HEK293 (cell line): ENCODE measurements at regions not wholly inside any gene's neighbourhood (a gene's known extent, or its start where the extent isn't known, plus 50 kb on each side); places are given as distances from the start of the nearest gene placed in this dataset.

Source experiments
- CTCF ChIA-PET: fragments of 350-600 bp; formaldehyde crosslinking; extraction: SDS; loops from one replicate; lab custom pipeline; 2021; ENCODE audit warnings: antibody characterized with exemption; lab: Yijun Ruan, JAX
- POLR2A ChIA-PET: fragments of 300-600 bp; formaldehyde crosslinking; extraction: SDS; loops from one replicate; lab custom pipeline; 2020; ENCODE audit warnings: antibody characterized with exemption, inconsistent platforms; lab: Yijun Ruan, JAX
- H3K27ac ChIP-seq: fragments of 200-500 bp; sonication (Bioruptor generic); 2 replicates; pipeline ENCODE4 v1.5.1; 2014; ENCODE audit warnings: low read depth, low read length, control low read depth, inconsistent platforms; ENCODE audit errors: extremely low read depth
- H3K36me3 ChIP-seq, 2 experiments: fragments of 200-500 bp in 1 of 2; sonication (Bioruptor generic) in 1 of 2; 1 replicate in 1 of 2; 2 replicates in 1 of 2; pipeline ENCODE4 v1.5.1; 2014 to 2017; ENCODE audit warnings: inconsistent platforms in 2 of 2, low read length in 2 of 2; ENCODE audit not compliant: control insufficient read depth in 2 of 2, insufficient read depth in 1 of 2
- H3K4me1 ChIP-seq: fragments of 200-500 bp; sonication (Bioruptor generic); 2 replicates; pipeline ENCODE4 v1.5.1; 2014; ENCODE audit warnings: mild to moderate bottlenecking, low read length, inconsistent platforms; ENCODE audit not compliant: control insufficient read depth, insufficient read depth
- H3K4me3 ChIP-seq: 2 replicates; pipeline ENCODE4 v1.5.1; 2011; ENCODE audit warnings: low read depth, mild to moderate bottlenecking, control low read depth, low read length, moderate library complexity
- H3K9me3 ChIP-seq: fragments of 200-500 bp; sonication (Bioruptor generic); 2 replicates; pipeline ENCODE4 v1.5.1; 2014; ENCODE audit warnings: low read depth, low read length, inconsistent platforms; ENCODE audit not compliant: control insufficient read depth, insufficient read depth
- GLIS1 ChIP-seq: fragments of 450-650 bp; formaldehyde crosslinking; IDR thresholded peaks from 2 replicates; pipeline ENCODE4 v1.5.1; 2016; ENCODE audit warnings: missing biosample characterization, missing genetic modification characterization
- GLIS2 ChIP-seq: fragments of 450-650 bp; formaldehyde crosslinking; IDR thresholded peaks from 2 replicates; pipeline ENCODE4 v1.5.1; 2016; ENCODE audit warnings: missing biosample characterization, missing genetic modification characterization
- KLF8 ChIP-seq: fragments of 450-650 bp; formaldehyde crosslinking; IDR thresholded peaks from 2 replicates; pipeline ENCODE4 v1.5.1; 2016; ENCODE audit warnings: missing biosample characterization, missing genetic modification characterization
- OVOL3 ChIP-seq: fragments of 450-650 bp; formaldehyde crosslinking; IDR thresholded peaks from 2 replicates; pipeline ENCODE4 v1.5.1; 2016; ENCODE audit warnings: missing biosample characterization, missing genetic modification characterization
- SP7 ChIP-seq: fragments of 450-650 bp; formaldehyde crosslinking; IDR thresholded peaks from 2 replicates; pipeline ENCODE4 v1.5.1; 2016; ENCODE audit warnings: missing biosample characterization, missing genetic modification characterization
- YY1 ChIP-seq: fragments of 450-650 bp; formaldehyde crosslinking; IDR thresholded peaks from 2 replicates; pipeline ENCODE4 v1.5.1; 2018; ENCODE audit warnings: missing biosample characterization, missing genetic modification characterization
- ZBTB17 ChIP-seq: fragments of 450-650 bp; formaldehyde crosslinking; IDR thresholded peaks from 2 replicates; pipeline ENCODE4 v1.5.1; 2016; ENCODE audit warnings: missing biosample characterization, missing genetic modification characterization
- ZIC2 ChIP-seq: fragments of 450-650 bp; formaldehyde crosslinking; IDR thresholded peaks from 2 replicates; pipeline ENCODE4 v1.5.1; 2016; ENCODE audit warnings: missing biosample characterization, missing genetic modification characterization
- ZNF211 ChIP-seq: fragments of 450-650 bp; formaldehyde crosslinking; IDR thresholded peaks from 2 replicates; pipeline ENCODE4 v1.5.1; 2016; ENCODE audit warnings: low read depth, missing biosample characterization, missing genetic modification characterization
- ZNF239 ChIP-seq: fragments of 450-650 bp; formaldehyde crosslinking; IDR thresholded peaks from 2 replicates; pipeline ENCODE4 v1.5.1; 2016; ENCODE audit warnings: missing biosample characterization, missing genetic modification characterization
- ZNF404 ChIP-seq: fragments of 450-650 bp; formaldehyde crosslinking; IDR thresholded peaks from 2 replicates; pipeline ENCODE4 v1.5.1; 2017; ENCODE audit warnings: missing biosample characterization, missing genetic modification characterization
- ZNF433 ChIP-seq: fragments of 450-650 bp; formaldehyde crosslinking; IDR thresholded peaks from 2 replicates; pipeline ENCODE4 v1.5.1; 2016; ENCODE audit warnings: missing biosample characterization, missing genetic modification characterization, low read depth
- ZNF621 ChIP-seq: fragments of 450-650 bp; formaldehyde crosslinking; IDR thresholded peaks from 2 replicates; pipeline ENCODE4 v1.5.1; 2017; ENCODE audit warnings: missing biosample characterization, missing genetic modification characterization
- ZNF658 ChIP-seq: fragments of 450-650 bp; formaldehyde crosslinking; IDR thresholded peaks from 2 replicates; pipeline ENCODE4; 2016; ENCODE audit warnings: missing biosample characterization, missing genetic modification characterization
- ZNF707 ChIP-seq: fragments of 450-650 bp; formaldehyde crosslinking; IDR thresholded peaks from 2 replicates; pipeline ENCODE4 v1.5.1; 2016; ENCODE audit warnings: missing biosample characterization, missing genetic modification characterization
- ZNF791 ChIP-seq: fragments of 450-650 bp; formaldehyde crosslinking; IDR thresholded peaks from 2 replicates; pipeline ENCODE4 v1.5.1; 2016; ENCODE audit warnings: missing biosample characterization, missing genetic modification characterization
- TF ChIP-seq, protein P1 (sequence below): fragments of 450-650 bp; formaldehyde crosslinking; IDR thresholded peaks from 2 replicates; pipeline ENCODE4 v1.5.1; 2016; ENCODE audit warnings: missing biosample characterization, missing genetic modification characterization

GRCh38 chr20:22382742-22383141 is 201.6 kb downstream of the FOXA2 start:
- ChIA-PET CTCF (interaction anchor here (0.9 to 1.0 kb wide), 2 partner anchors 44 to 70 kb away, joined by 3 to 5 read pairs; no protein-coding TSS in a partner anchor), POLR2A (no interaction called here)
- no peaks in the 10 kb centered on the region for H3K9me3 ChIP-seq
- no peaks in the 10 kb centered on the region for H3K36me3 ChIP-seq
- no peaks in the 10 kb centered on the region for H3K4me1 ChIP-seq
- no peak overlapping the region for H3K27ac ChIP-seq
- TF ChIP-seq ZNF433 (tag by site-specific recombination) (no peak), ZNF239 (no peak), ZNF404 (tag by site-specific recombination) (no peak), ZNF621 (tag by site-specific recombination) (no peak), YY1 (tag by site-specific recombination) (no peak), ZNF211 (tag by site-specific recombination) (no peak), ZNF707 (tag by site-specific recombination) (no peak), GLIS2 (tag by site-specific recombination) (no peak), OVOL3 (no peak)
- no peak overlapping the region for H3K4me3 ChIP-seq

- Histone ChIP-seq H3K27ac (no peak overlapping the region), H3K36me3 (no peaks in the 10 kb centered on the region), H3K4me1 (no peaks in the 10 kb centered on the region), H3K9me3 (no peaks in the 10 kb centered on the region), H3K4me3 (no peak overlapping the region)
- no peak for TF ChIP-seq ZNF211 (tag by site-specific recombination)
- CTCF ChIA-PET, result interaction anchor here (1.0 to 1.6 kb wide), 2 partner anchors 70 to 205 kb away, joined by 3 to 11 read pairs; no protein-coding TSS in a partner anchor
- POLR2A ChIA-PET, result no interaction called here
These were observed 202.5 kb downstream of the FOXA2 start for GRCh38 chr20:22381812-22382416.

DNA sequence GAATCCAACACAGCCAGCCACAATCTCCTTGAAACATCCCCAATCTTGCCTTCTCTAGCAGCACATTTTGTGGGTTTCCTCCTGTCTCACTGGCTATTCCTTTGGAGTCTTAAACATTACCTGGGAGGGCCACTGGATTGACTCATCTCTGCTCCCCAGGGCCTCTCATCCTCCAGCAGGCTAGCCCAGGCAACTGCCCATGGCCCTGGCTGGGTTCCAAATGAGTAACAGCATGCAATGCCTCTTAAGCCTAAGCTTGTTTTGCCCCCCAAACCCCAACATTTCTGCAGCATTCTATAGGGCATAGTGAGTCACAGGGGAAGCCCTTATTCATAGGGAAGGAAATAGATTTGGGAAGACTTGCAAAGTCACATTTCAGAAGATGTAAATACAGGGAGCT is 204.9 kb downstream of the FOXA2 start:
- H3K27ac ChIP-seq, result no peak overlapping the region
- H3K36me3 ChIP-seq, result no peaks in the 10 kb centered on the region
- no peak overlapping the region for H3K4me3 ChIP-seq
- no peaks in the 10 kb centered on the region for H3K4me1 ChIP-seq
- POLR2A ChIA-PET, result no interaction called here
- CTCF ChIA-PET, result interaction anchor here (2.0 kb wide), 1 partner anchor 112 kb away, joined by 4 read pairs; no protein-coding TSS in a partner anchor
- TF ChIP-seq ZIC2 (tag by site-specific recombination) (peak; percentile 22; the same call in 1 of the 2 replicates), ZNF658 (tag by site-specific recombination) (no peak), GLIS1 (tag by site-specific recombination) (peak; percentile 31; the same call in 1 of the 2 replicates), ZNF791 (tag by site-specific recombination) (no peak), ZBTB17 (no peak)
- TF ChIP-seq, protein P1, sequence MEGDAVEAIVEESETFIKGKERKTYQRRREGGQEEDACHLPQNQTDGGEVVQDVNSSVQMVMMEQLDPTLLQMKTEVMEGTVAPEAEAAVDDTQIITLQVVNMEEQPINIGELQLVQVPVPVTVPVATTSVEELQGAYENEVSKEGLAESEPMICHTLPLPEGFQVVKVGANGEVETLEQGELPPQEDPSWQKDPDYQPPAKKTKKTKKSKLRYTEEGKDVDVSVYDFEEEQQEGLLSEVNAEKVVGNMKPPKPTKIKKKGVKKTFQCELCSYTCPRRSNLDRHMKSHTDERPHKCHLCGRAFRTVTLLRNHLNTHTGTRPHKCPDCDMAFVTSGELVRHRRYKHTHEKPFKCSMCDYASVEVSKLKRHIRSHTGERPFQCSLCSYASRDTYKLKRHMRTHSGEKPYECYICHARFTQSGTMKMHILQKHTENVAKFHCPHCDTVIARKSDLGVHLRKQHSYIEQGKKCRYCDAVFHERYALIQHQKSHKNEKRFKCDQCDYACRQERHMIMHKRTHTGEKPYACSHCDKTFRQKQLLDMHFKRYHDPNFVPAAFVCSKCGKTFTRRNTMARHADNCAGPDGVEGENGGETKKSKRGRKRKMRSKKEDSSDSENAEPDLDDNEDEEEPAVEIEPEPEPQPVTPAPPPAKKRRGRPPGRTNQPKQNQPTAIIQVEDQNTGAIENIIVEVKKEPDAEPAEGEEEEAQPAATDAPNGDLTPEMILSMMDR, result no peak
- H3K9me3 ChIP-seq, result no peaks in the 10 kb centered on the region

DNA sequence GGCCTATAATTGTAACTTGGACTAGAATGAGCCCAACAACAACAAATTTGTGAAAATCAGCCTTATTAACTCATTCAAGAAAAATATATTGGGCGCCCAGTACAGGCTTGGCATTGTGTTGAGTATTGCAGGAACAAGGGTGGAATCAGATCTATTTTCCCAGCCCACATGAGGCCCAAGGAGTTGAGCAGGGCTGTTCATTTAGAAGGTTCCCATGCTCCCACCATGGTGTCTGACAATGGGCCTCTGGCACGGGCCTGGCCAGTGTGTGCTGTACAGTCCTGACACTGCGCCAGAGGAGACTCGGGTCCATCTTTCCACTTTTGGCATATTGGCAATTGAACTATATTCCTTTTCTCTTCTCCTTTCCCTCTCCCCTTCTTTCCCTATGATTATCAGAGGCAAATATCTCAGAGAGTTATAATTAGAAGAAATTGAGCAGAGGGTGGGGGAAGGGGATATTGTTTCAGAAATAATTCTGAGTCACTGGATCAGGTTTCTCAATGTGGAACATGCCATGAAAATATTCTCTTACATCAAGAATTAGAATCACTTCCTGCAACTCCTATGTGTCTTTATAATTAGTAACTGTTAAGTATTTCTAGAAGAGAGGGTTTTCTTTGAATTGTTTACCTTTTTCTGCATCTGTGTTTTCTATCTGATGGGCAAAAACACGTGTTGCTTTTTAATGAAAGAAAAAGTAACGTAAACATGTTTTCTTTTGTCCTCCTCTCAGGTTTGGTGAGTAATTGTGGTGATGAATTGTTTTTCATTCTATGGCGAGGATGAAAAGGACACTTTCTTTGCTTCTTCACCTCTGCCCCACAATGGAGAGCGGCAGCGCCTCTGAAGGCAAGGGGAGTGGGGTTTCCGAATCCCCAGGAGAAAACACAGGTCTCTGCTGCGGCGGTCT is 209.4 kb downstream of the FOXA2 start:
- ChIA-PET POLR2A (no interaction called here), CTCF (interaction anchor here (1.2 to 2.4 kb wide), 2 partner anchors 36 to 212 kb away, joined by 3 to 6 read pairs; no protein-coding TSS in a partner anchor)
- Histone ChIP-seq H3K27ac (no peak overlapping the region), H3K4me3 (no peak overlapping the region), H3K4me1 (no peaks in the 10 kb centered on the region), H3K9me3 (no peaks in the 10 kb centered on the region), H3K36me3 (no peaks in the 10 kb centered on the region)
- TF ChIP-seq SP7 (tag by site-specific recombination) (peak; percentile 56; the same call in 1 of the 2 replicates), KLF8 (no peak)
